Embryonic facial prominence (tissue), 1 donor: ENCODE measurements at regions not wholly inside any gene's neighbourhood (a gene's known extent, or its start where the extent isn't known, plus 50 kb on each side); places are given as distances from the start of the nearest gene placed in this dataset.

Experiments
- DNase-seq: peaks from one replicate; pipeline ENCODE4 v3.0.0-alpha.2; 2016; ENCODE audit errors: extremely low spot score

DNA sequence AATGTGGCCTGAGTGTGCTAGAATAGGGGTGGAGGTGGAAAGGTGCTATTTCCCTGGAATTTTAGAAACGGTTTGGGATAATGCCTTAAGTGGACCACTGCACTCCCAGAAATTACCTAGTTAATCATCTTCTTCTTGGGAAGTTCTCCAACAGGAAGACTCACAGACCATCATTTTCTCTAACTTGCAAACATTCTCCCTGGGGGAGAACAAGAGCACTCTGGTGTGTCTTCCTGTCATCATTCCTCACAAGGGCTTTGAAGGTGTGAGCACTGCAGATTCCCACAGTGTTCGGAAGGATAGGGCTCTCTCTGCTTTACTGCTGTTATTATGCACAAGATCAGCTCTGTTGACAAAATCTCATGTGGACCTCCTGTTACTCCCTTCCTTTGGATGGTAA is 54.9 kb upstream of the TSPAN2 start:
- no peak for DNase-seq

- no peak for DNase-seq
Observed at GRCh38 chr1:115142616-115143015, 53.3 kb upstream of the TSPAN2 start.

DNA sequence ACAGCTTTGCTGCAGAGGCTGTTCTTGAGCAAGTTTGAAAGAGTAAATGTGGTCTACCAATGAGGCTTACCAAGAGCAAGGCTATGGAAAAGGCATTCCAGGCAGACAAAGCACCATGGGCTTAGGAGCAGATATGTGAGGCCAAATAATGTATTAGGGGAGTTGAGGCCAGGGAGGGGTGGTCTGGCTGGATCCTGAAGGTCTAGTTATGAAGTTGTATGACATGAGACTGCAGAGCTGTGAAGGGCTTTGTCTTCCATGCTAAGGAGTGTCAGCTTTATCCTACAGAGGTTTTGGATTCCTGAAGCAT is 51.8 kb upstream of the TSPAN2 start:
- DNase-seq = no peak

DNA sequence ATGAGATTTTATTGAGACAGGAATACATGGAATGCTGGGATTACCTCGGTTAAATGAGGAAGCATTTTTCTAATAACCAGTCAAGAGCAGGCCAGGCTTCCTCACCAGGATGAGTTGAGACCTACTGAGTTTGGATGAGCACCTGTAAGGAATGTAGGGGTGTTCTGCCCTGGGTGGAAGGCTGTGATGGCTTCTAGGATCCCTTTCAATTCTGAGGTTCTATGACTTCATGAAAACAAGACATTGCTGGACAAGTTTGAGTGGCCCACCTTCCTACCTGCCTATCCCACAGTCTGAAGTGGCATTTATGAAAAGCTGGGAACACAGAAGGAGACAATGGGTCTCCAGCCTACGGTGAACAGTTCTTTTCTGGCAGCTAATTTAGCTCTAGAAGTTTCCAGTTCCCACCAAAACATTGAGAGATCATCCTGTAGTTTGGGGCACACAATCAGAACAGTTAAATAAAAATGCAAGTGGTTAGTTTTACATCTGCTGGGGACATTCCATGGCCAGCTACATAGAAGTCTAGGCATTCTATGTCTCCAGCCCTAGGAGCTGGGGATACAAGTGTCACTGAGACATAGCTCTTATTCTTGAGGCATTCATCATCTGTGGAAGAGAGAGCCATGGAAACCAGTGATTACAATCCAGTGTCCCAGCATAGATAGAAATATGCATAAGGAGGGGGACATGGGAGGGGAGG is 51.3 kb upstream of the TSPAN2 start:
- DNase-seq = no peak

DNA sequence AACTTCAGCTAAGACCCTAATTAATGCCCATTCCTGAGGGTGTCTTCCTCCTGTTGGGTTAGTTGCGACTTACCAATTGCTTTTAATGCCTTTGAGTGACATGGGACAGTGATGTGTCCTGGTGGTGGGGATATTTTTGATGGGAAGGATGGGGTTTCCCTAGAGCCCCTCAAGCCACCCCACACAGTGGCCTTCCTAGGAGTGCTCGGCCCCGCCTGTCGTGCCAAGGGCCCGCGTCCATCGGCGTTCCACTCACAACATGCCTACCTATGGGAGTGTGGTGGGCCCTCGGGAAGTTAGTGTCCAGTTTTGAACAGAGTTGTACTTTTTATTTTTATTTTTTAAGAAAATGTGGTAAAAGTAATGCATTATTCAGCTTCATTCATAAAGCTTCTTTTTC is 50.1 kb upstream of the TSPAN2 start:
- no peak for DNase-seq
